Left renal cortex interstitium (tissue), 4 donors: ENCODE measurements at regions not wholly inside any gene's neighbourhood (a gene's known extent, or its start where the extent isn't known, plus 50 kb on each side); places are given as distances from the start of the nearest gene placed in this dataset.
"Not testable (repeated sequence)": the region's sequence is repeated elsewhere in the genome, so short reads cannot be mapped to it uniquely, and the experiment has no call there.

Source experiments
- DNase-seq, 4 donors: peaks; one replicate each; pipeline ENCODE4 v3.0.0-alpha.2; 2013; ENCODE audit warnings: low read depth in 4 of 4, low spot score in 2 of 4, missing footprints in 1 of 4

GRCh38 chr6:113690281-113691259, 166.6 kb upstream of the MARCKS start:
- no peak for DNase-seq

- no peak for DNase-seq
These were observed 165.9 kb upstream of the MARCKS start for GRCh38 chr6:113691260-113691656.

- no peak for DNase-seq
These were observed 163.3 kb upstream of the MARCKS start for GRCh38 chr6:113693851-113694250.

- DNase-seq, result no peak
These were observed 162.7 kb upstream of the MARCKS start for GRCh38 chr6:113694278-113695077.

GRCh38 chr6:113695516-113695915, 161.6 kb upstream of the MARCKS start:
- DNase-seq, result no peak

- no peak for DNase-seq
These were observed 160.2 kb upstream of the MARCKS start for GRCh38 chr6:113696960-113697359.

GRCh38 chr6:113697632-113698410, 159.3 kb upstream of the MARCKS start:
- DNase-seq, result no peak

GRCh38 chr6:113699239-113699638, 157.9 kb upstream of the MARCKS start:
- DNase-seq, result no peak

GRCh38 chr6:113701552-113702254, 155.4 kb upstream of the MARCKS start:
- DNase-seq, result no peak

GRCh38 chr6:113707194-113707593, 150.0 kb upstream of the MARCKS start:
- DNase-seq, result no peak

- DNase-seq, result no peak
These were observed 147.1 kb upstream of the MARCKS start for GRCh38 chr6:113709936-113710509.

GRCh38 chr6:113713665-113714064, 143.5 kb upstream of the MARCKS start:
- DNase-seq, result no peak

- DNase-seq, result no peak
These were observed 138.6 kb upstream of the MARCKS start for GRCh38 chr6:113718588-113718987.

GRCh38 chr6:113719064-113719463, 138.1 kb upstream of the MARCKS start:
- DNase-seq, result no peak

GRCh38 chr6:113719545-113719944, 137.6 kb upstream of the MARCKS start:
- DNase-seq, result no peak

- peak in 1 of 4 donors; percentile 6 for DNase-seq
These were observed 134.0 kb upstream of the MARCKS start for GRCh38 chr6:113723182-113723581.

- not testable (repeated sequence) for DNase-seq
These were observed 132.2 kb upstream of the MARCKS start for GRCh38 chr6:113724927-113725326.

GRCh38 chr6:113731541-113731940, 125.6 kb upstream of the MARCKS start:
- no peak for DNase-seq

GRCh38 chr6:113732384-113732966, 124.7 kb upstream of the MARCKS start:
- peak; percentile 25 to 48 (median 32) for DNase-seq
